T-helper 1 cell (primary cell): ENCODE measurements at regions not wholly inside any gene's neighbourhood (a gene's known extent, or its start where the extent isn't known, plus 50 kb on each side); places are given as distances from the start of the nearest gene placed in this dataset.

Experiments
- DNase-seq, 5 donors: peaks; one replicate each; pipeline ENCODE4 v3.0.0-alpha.2; 2012 to 2020

GRCh38 chr9:69955536-69956355, 87.9 kb upstream of the MAMDC2 start:
- DNase-seq: no peak

DNA sequence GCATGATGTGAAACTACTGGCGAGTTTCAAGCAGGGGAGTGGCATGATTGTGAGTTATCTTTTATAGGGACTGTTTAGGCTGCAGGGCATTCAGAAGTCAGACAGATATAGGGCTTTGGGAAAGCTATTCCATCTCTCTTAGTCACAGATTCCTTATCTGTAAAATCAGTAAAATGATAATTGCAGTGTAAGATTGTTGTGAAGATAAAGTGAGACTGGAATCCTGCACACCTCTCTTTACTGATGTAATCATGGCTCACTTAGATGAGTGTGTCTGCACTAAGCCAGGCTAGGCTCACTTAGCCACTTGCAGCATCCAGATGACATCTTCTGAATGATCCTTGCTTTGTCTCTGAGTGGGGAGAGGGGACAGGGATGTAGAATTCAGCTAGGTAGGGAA, 81.8 kb upstream of the MAMDC2 start:
- DNase-seq: no peak

DNA sequence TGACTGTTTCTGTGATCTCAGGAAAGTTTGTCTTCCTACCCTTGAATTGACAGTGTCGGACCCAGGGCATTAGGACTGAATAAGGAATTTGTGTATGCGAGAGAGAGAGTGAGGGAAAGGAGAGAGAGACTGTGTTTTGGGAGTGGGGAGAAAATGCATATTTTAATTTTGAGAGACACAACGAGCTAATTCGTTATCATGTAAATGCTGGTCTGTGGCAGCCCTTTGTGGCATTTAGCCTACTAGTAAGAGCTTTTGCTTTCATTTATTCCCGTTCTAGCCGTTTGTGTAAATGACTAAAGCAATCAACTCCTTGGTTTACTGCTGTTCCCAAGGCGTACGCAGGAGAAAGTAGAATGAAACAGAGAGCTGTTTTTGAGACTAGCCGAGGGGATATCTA, 79.8 kb upstream of the MAMDC2 start:
- DNase-seq: no peak

GRCh38 chr9:69964446-69964845, 79.2 kb upstream of the MAMDC2 start:
- no peak for DNase-seq

DNA sequence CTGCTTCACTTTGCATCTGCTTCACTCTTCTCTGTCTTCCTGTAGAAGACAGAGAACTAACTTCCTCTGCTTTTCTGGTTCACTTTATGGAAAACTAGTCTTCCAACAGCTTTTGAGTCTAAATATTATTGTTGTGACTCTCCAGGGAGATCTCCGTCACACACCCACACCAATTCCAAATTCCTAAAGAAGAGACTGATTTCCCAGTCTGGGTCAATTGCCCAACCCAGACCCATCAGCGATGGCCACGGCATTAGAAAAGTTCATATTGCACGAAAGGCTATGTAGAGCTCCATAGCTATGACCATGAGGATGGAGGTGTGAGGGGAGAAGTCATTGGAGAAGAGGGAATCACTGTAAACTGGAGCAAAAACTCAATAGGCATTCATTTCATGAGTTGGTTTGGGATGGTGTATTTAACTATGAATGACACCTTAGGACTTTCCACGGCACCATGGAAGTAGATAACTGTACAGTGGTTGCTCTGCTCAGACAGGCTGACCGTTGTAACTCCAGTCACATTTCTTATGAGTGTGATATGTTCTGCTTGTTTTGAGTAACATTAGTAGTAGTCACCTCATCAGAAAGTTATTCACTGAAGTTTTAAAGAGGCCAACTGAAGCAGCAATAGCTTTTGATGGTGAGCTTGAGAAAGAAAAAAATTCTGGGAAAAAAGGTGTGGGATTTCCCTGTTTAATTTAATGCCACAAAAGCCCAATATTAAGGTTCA, 78.1 kb upstream of the MAMDC2 start:
- no peak for DNase-seq

DNA sequence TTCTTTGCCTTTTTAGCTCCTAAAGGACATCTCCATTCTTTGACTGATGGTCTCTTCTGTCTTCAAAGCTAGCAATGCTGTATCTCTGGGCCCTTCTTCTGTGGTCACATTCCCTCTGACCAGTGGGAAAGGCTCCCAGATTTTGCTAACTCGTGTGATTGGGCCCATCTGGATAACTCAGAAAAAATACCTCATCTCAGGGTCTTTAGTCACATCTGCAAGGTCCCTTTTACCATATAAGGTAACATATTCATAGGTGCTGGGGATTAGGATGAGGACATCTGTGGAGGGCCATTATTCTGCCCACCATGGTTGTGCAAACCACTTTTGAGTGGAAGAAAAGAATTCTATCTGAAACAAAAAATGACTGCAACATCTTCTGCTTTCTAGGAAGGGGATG, 76.3 kb upstream of the MAMDC2 start:
- DNase-seq: no peak

GRCh38 chr9:69970001-69970533, 73.6 kb upstream of the MAMDC2 start:
- no peak for DNase-seq

DNA sequence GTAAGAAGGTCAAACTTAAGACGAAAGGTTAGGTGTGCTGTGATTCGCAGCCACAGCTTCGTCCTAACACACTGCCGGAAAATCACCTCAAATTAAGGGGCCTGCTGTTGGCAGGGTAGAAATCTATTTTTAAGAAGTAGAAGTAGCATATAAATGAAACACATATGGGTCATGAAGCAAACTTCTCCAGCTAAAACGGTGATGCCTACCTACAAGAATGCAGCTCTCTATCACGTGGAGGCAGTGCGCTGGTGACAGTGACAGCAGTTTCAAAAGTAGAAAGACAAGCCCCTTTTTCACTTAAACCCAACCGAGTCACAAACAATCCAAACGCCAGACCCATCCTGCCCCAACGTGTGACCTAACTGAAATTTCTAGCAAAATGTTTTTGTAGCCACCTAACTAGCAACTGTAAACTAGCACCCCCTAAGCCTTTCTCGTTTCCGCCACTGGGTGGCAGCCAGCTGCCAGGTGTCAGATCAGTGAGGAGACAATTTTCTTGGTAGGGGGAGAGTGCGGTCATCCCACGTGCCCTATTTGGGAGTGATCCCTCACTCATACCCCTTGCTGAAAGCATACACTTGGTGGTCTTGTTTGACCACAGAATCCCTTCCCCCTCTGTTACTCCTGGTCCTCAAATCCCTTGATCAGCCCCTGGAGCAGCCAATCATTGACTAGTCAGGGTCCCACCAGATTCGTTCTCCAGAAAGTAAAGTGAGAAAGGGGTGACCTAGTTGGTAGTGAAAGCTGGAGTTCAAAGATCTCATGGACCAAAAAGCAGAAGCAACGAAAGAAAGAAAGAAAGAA, 71.8 kb upstream of the MAMDC2 start:
- DNase-seq: peak in 4 of 5 donors; percentile 9 to 16 (median 12)

GRCh38 chr9:69975681-69976080, 68.0 kb upstream of the MAMDC2 start:
- no peak for DNase-seq

DNA sequence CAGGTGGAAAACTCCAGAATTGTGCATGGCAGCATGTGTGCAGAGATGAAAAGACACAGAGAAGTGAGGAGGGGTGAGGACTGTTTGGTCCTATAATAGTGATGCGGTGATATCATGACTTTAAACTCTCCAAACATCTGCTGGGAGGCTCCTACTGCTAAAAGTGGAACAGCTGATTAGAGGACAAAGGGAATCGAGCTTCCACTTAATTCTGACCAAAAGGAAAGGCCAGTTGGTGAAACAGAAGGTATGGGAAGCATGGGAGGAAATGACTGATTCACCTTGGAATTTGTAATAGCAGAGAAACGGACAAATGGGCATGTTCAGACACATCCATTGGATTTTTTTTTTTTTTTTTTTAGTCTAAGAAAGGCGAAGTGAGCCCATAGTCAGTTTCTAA, 67.5 kb upstream of the MAMDC2 start:
- DNase-seq: no peak

- no peak for DNase-seq
Observed at GRCh38 chr9:69980041-69980440, 63.6 kb upstream of the MAMDC2 start.

GRCh38 chr9:69980591-69980990, 63.1 kb upstream of the MAMDC2 start:
- no peak for DNase-seq

DNA sequence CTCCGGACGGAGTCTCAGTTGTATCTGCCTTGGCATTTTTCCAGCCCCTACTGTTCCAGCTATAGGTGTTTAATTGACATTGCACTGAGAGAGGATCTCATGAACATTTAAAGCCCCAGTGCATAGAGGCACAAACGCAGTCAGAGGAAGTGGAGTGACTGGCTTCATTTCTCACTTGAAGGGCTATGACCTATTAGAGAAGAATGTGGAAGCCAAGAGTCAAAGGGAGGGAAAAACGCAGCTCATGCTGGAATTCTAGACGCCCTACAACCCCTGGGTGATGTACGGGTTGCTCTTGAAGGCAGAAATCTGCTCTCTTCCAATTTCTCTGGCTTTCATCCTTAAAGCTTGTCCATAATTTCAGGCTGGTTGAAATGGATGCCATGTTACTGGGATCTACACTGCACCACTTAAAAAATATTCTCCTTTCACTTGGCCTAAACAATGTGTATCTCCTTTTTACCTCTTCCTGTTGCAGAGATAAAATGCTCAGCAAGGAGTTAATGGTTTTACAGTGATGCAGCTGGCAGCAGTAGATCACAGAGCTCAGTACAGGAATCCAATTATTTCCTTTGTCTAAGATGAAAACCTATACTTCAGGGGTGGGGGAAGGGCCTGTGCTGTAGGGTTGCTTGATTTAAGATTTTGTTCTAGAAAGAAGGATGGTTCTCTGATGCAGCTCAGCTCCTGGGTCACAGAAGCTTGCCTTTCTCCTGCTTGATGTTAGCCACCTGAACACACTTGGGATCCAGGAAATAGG, 61.8 kb upstream of the MAMDC2 start:
- no peak for DNase-seq

- no peak for DNase-seq
Observed at GRCh38 chr9:69984831-69985230, 58.8 kb upstream of the MAMDC2 start.

DNA sequence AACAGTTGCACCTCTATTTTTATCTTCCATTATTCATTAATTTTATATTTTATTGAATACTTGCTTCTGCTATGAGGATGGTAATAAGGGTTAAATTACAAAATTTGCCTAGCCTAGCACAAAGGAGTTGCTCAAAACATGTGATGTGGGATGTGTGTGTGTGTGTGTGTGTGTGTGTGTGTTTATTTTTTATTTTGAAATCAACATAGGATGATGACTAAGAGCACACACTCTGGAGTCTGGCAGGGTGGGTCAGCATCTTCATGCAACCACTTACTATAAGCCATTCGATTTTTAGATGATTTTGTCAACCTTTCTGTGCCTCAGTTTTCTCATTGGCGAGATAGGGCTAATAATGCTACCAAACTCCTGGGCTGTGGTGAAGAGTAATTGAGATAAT, 57.7 kb upstream of the MAMDC2 start:
- DNase-seq: no peak

DNA sequence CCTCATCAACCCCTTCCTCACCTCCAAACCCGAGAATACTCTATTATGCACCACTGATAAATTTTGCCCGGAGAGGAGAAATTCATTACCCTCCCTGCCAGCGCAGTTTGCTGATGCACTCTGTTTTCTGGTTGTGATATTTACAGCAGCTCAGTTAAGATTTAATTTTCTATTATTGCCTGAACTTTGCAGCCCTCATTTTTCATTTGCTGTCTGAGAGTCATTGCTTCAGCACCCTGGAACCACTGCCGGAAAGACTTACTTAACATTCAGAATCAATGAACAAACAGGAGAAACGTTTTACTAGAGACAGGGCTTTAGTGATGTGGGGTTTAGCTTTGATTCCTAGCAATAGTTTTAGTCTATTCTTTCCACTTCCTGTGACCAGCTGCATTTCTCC, 56.7 kb upstream of the MAMDC2 start:
- no peak for DNase-seq

DNA sequence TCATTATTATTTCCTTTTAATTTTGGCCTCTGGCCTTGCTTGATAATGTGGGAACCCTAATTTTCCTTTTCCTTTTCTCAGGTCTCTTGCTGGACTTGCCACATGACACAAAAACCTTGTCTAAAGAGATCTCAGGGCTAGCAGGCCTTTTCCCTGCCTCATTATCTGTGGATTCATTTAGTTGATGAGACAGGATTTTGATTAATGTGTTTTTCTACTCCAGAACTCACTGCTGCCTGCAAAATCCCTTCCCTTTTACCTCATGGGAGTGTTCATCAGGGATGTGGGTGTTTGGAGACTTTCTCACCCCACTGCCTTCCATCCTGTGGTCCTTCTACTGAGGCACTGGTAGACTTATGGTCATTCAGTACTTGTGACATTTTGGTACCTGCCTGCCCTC, 56.2 kb upstream of the MAMDC2 start:
- DNase-seq: no peak

DNA sequence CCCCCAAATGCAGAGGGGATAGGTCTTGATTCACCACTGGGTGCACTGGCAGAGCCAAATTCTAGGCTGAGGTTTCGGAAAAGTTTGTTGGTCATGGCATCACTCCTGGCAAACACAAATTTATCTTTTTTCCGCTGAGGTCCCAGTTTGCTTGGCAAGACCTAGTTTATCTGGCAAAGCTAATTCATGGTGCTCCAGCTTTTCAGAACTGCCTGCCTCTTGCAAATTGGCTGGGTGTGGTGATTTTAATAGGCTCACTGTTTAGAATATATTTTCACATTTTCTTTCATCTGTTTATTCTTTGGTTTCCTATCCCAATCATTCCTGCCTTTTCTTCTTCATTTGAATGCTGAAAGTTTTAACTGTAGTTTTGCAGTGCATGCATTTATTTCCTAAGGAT, 50.5 kb upstream of the MAMDC2 start:
- no peak for DNase-seq
